ENCODE measurements at regions not wholly inside any gene's neighbourhood (a gene's known extent, or its start where the extent isn't known, plus 50 kb on each side); places are given as distances from the start of the nearest gene placed in this dataset.

- CTCF ChIA-PET (ENCODE audit: low intra/inter-chr PET ratio) = no interaction called here
- FAIRE-seq = no peak
These were observed 1102.0 kb downstream of the C4orf33 start for GRCh38 chr4:130197946-130198345.

GRCh38 chr4:130203571-130203970, 1107.6 kb downstream of the C4orf33 start:
- CTCF ChIA-PET (ENCODE audit: low intra/inter-chr PET ratio) = no interaction called here
- WGBS (ENCODE audit: insufficient coverage, low coverage, missing lambda C conversion rate) = 0% methylated on average over 3 of the region's 3 CpGs
- no peak for FAIRE-seq
- TF ChIP-seq, protein P1, sequence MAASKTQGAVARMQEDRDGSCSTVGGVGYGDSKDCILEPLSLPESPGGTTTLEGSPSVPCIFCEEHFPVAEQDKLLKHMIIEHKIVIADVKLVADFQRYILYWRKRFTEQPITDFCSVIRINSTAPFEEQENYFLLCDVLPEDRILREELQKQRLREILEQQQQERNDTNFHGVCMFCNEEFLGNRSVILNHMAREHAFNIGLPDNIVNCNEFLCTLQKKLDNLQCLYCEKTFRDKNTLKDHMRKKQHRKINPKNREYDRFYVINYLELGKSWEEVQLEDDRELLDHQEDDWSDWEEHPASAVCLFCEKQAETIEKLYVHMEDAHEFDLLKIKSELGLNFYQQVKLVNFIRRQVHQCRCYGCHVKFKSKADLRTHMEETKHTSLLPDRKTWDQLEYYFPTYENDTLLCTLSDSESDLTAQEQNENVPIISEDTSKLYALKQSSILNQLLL (CRISPR knock-in tag; IDR thresholded peaks at IDR 0.05; ENCODE audit: borderline replicate concordance) = no peak
- TF ChIP-seq ZBTB12 (CRISPR knock-in tag; IDR thresholded peaks at IDR 0.05) = no peak
- TF ChIP-seq SAFB2 (IDR thresholded peaks at IDR 0.05; ENCODE audit: borderline replicate concordance, low read depth, low read length, severe bottlenecking) = no peak
- TF ChIP-seq E4F1 (CRISPR knock-in tag; IDR thresholded peaks at IDR 0.05; ENCODE audit: borderline replicate concordance) = no peak
- TF ChIP-seq TARDBP (IDR thresholded peaks at IDR 0.05) = no peak
- no peak for TF ChIP-seq MEIS2 (IDR thresholded peaks at IDR 0.05; ENCODE audit: partially characterized antibody)
- TF ChIP-seq ZNF384 (IDR thresholded peaks at IDR 0.05; ENCODE audit: low read depth, low read length) = no peak
- no peak for TF ChIP-seq U2AF2 (optimal IDR thresholded peaks at IDR 0.05; ENCODE audit: low read depth, low read length)
- no peak for TF ChIP-seq POLR3G (IDR thresholded peaks at IDR 0.05; ENCODE audit: extremely low read depth, insufficient read length, insufficient replicate concordance)

More at GRCh38 chr4:130197946-130198345, 1102.0 kb downstream of the C4orf33 start:
- no peaks in the 10 kb centered on the region for H3K9me3 ChIP-seq (replicated peaks; ENCODE audit: control insufficient read depth, insufficient read depth, low read depth, low read length)
- ATAC-seq (no peak), DNase-seq (ENCODE audit: extremely low read depth in 1 of 4, low spot score in 3 of 4) (no peak)
- H4K20me1 ChIP-seq (replicated peaks; ENCODE audit: control insufficient read depth, insufficient read depth, low read length) = no peaks in the 10 kb centered on the region
- H2AFZ ChIP-seq (ENCODE audit: low read depth, low read length) = no peak overlapping the region
- no peaks in the 10 kb centered on the region for H3K9me1 ChIP-seq (ENCODE audit: control insufficient read depth, insufficient read depth, low read length)
- BruUV-seq (replicated peaks) = no TSS peak
- H3K9ac ChIP-seq (ENCODE audit: insufficient read depth in 1 of 2, low read depth in 2 of 2, low read length in 2 of 2) = no peak overlapping the region
- no peaks in the 10 kb centered on the region for H3K79me2 ChIP-seq (ENCODE audit: control insufficient read depth, insufficient read depth, low read length)
- H3K4me1 ChIP-seq (replicated peaks in 1 of 2; ENCODE audit: control insufficient read depth in 2 of 2, insufficient read depth in 2 of 2, low read length in 2 of 2) = no peaks in the 10 kb centered on the region
- H3K4me3 ChIP-seq = no peak overlapping the region
- no peak overlapping the region for H3K27ac ChIP-seq (ENCODE audit: extremely low read depth, low read depth, low read length)
- TF ChIP-seq KLF6 (CRISPR knock-in tag; IDR thresholded peaks at IDR 0.05; ENCODE audit: borderline replicate concordance) (no peak), ZNF644 (tag; IDR thresholded peaks at IDR 0.05; ENCODE audit: low read depth) (no peak), XRCC3 (IDR thresholded peaks at IDR 0.05) (no peak)
- H3K36me3 ChIP-seq (ENCODE audit: control insufficient read depth, insufficient read depth, low read length) = no peaks in the 10 kb centered on the region
- POLR2A ChIA-PET = no interaction called here
- no peak overlapping the region for H3K4me2 ChIP-seq (ENCODE audit: insufficient read depth, low read length)
- in situ Hi-C loops (cut with MboI) (no loop called here), intact Hi-C loops (cut with micrococcal nuclease) (no loop called here)
- no peaks in the 10 kb centered on the region for H3K27me3 ChIP-seq (ENCODE audit: control insufficient read depth in 2 of 2, insufficient read depth in 2 of 2, low read length in 2 of 2)

More at GRCh38 chr4:130203571-130203970, 1107.6 kb downstream of the C4orf33 start:
- Histone ChIP-seq H3K27me3 (ENCODE audit: control insufficient read depth in 2 of 2, insufficient read depth in 2 of 2, low read length in 2 of 2) (no peaks in the 10 kb centered on the region), H3K9ac (ENCODE audit: insufficient read depth in 1 of 2, low read depth in 2 of 2, low read length in 2 of 2) (no peak overlapping the region), H3K27ac (ENCODE audit: extremely low read depth, low read depth, low read length) (no peak overlapping the region), H3K79me2 (ENCODE audit: control insufficient read depth, insufficient read depth, low read length) (no peaks in the 10 kb centered on the region), H3K36me3 (ENCODE audit: control insufficient read depth, insufficient read depth, low read length) (no peaks in the 10 kb centered on the region), H3K4me3 (no peak overlapping the region), H4K20me1 (replicated peaks; ENCODE audit: control insufficient read depth, insufficient read depth, low read length) (no peaks in the 10 kb centered on the region), H3K4me1 (replicated peaks in 1 of 2; ENCODE audit: control insufficient read depth in 2 of 2, insufficient read depth in 2 of 2, low read length in 2 of 2) (no peaks in the 10 kb centered on the region), H2AFZ (ENCODE audit: low read depth, low read length) (no peak overlapping the region), H3K4me2 (ENCODE audit: insufficient read depth, low read length) (no peak overlapping the region), H3K9me3 (replicated peaks; ENCODE audit: control insufficient read depth, insufficient read depth, low read depth, low read length) (no peaks in the 10 kb centered on the region), H3K9me1 (ENCODE audit: control insufficient read depth, insufficient read depth, low read length) (no peaks in the 10 kb centered on the region)
- in situ Hi-C loops (cut with MboI) = no loop called here
- intact Hi-C loops (cut with micrococcal nuclease) = no loop called here
- ATAC-seq (no peak), DNase-seq (ENCODE audit: extremely low read depth in 1 of 4, low spot score in 3 of 4) (no peak)
- BruUV-seq (replicated peaks) = no TSS peak
- POLR2A ChIA-PET = no interaction called here
